ENCODE measurements at regions not wholly inside any gene's neighbourhood (a gene's known extent, or its start where the extent isn't known, plus 50 kb on each side); places are given as distances from the start of the nearest gene placed in this dataset.

DNA sequence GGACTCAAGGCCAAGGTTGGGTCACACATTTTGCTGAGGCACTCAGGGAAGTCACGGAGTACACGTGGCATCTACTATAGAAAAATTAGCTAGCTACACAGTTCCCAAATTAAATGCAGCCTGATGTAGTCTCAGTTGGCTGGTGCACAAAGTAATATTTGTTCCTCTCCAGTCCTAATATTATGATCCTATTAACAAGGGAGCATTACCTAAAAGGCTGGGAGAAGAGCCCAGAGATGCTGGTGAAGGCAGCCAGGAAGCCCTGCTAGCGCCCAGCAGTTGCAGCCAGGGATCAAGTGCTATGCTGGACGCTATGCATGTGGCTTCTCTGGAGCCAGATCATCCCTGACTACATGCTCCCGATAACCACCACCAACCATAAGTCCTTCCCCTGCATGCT, 88.0 kb upstream of the GSC start:
- H3K4me3 Mint-ChIP-seq, result no peak overlapping the region
- Histone ChIP-seq H3K9me3 (ENCODE audit: control insufficient read depth in 1 of 2, insufficient read depth in 1 of 2, low read length in 2 of 2) (peaks cover 6 to 13% of the 10 kb centered on the region in 2 experiments), H3K27me3 (ENCODE audit: control insufficient read depth in 1 of 2, insufficient read depth in 2 of 2, low read length in 2 of 2) (no peaks in the 10 kb centered on the region), H3K4me1 (ENCODE audit: insufficient read depth, low read length) (no peaks in the 10 kb centered on the region), H3K27ac (ENCODE audit: low read depth in 1 of 2, low read length in 2 of 2) (no peak overlapping the region), H3K4me3 (ENCODE audit: low read length) (no peak overlapping the region), H3K36me3 (ENCODE audit: insufficient read depth, low read length) (no peaks in the 10 kb centered on the region)
- ChIA-PET CTCF (no interaction called here), POLR2A (no interaction called here)
- peaks cover 46% of the 10 kb centered on the region for H3K27me3 Mint-ChIP-seq
- ATAC-seq (ENCODE audit: poor library complexity) (no peak), DNase-seq (no peak)
- H3K27ac Mint-ChIP-seq, result no peak overlapping the region
- H3K9me3 Mint-ChIP-seq, result no peaks in the 10 kb centered on the region
- TF ChIP-seq, protein P1, sequence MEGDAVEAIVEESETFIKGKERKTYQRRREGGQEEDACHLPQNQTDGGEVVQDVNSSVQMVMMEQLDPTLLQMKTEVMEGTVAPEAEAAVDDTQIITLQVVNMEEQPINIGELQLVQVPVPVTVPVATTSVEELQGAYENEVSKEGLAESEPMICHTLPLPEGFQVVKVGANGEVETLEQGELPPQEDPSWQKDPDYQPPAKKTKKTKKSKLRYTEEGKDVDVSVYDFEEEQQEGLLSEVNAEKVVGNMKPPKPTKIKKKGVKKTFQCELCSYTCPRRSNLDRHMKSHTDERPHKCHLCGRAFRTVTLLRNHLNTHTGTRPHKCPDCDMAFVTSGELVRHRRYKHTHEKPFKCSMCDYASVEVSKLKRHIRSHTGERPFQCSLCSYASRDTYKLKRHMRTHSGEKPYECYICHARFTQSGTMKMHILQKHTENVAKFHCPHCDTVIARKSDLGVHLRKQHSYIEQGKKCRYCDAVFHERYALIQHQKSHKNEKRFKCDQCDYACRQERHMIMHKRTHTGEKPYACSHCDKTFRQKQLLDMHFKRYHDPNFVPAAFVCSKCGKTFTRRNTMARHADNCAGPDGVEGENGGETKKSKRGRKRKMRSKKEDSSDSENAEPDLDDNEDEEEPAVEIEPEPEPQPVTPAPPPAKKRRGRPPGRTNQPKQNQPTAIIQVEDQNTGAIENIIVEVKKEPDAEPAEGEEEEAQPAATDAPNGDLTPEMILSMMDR (IDR thresholded peaks at IDR 0.05), result no peak
- H3K36me3 Mint-ChIP-seq (ENCODE audit: low read depth), result no peaks in the 10 kb centered on the region
- H3K4me1 Mint-ChIP-seq (ENCODE audit: low read depth), result no peaks in the 10 kb centered on the region
- intact Hi-C loops (cut with DNase I, micrococcal nuclease), result no loop called here

DNA sequence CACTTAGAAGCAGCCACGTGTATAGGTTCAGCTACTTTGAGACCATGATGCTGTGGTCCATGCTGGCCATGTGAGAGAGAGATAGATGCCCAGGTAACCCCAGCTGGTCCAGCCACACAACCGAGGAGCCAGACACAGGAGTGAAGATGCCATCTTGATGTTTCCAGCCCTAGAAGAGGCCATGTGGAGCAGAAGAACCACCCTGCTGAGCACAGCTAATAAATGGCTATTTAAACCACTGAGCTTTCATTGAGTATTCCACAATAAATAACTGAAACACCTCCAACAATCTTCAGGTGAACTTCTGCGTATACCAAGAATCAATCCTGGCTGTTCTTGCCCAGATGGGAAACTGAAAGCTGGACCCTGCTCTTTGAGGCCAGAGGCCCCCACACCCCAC, 84.0 kb upstream of the GSC start:
- ATAC-seq (ENCODE audit: poor library complexity) (no peak), DNase-seq (no peak)
- intact Hi-C loops (cut with DNase I, micrococcal nuclease), result no loop called here
- ChIA-PET POLR2A (no interaction called here), CTCF (no interaction called here)
- Histone ChIP-seq H3K27me3 (ENCODE audit: control insufficient read depth in 1 of 2, insufficient read depth in 2 of 2, low read length in 2 of 2) (no peaks in the 10 kb centered on the region), H3K9me3 (ENCODE audit: control insufficient read depth in 1 of 2, insufficient read depth in 1 of 2, low read length in 2 of 2) (peaks cover 6 to 13% of the 10 kb centered on the region in 2 experiments), H3K36me3 (ENCODE audit: insufficient read depth, low read length) (no peaks in the 10 kb centered on the region), H3K27ac (ENCODE audit: low read depth in 1 of 2, low read length in 2 of 2) (no peak overlapping the region), H3K4me3 (ENCODE audit: low read length) (no peak overlapping the region), H3K4me1 (ENCODE audit: insufficient read depth, low read length) (no peaks in the 10 kb centered on the region)
- H3K4me1 Mint-ChIP-seq (ENCODE audit: low read depth), result no peaks in the 10 kb centered on the region
- H3K9me3 Mint-ChIP-seq, result no peaks in the 10 kb centered on the region
- H3K27me3 Mint-ChIP-seq, result peaks cover 21% of the 10 kb centered on the region
- H3K27ac Mint-ChIP-seq, result no peak overlapping the region
- no peak overlapping the region for H3K4me3 Mint-ChIP-seq
- TF ChIP-seq, protein P1 (IDR thresholded peaks at IDR 0.05), result no peak
- H3K36me3 Mint-ChIP-seq (ENCODE audit: low read depth), result no peaks in the 10 kb centered on the region

DNA sequence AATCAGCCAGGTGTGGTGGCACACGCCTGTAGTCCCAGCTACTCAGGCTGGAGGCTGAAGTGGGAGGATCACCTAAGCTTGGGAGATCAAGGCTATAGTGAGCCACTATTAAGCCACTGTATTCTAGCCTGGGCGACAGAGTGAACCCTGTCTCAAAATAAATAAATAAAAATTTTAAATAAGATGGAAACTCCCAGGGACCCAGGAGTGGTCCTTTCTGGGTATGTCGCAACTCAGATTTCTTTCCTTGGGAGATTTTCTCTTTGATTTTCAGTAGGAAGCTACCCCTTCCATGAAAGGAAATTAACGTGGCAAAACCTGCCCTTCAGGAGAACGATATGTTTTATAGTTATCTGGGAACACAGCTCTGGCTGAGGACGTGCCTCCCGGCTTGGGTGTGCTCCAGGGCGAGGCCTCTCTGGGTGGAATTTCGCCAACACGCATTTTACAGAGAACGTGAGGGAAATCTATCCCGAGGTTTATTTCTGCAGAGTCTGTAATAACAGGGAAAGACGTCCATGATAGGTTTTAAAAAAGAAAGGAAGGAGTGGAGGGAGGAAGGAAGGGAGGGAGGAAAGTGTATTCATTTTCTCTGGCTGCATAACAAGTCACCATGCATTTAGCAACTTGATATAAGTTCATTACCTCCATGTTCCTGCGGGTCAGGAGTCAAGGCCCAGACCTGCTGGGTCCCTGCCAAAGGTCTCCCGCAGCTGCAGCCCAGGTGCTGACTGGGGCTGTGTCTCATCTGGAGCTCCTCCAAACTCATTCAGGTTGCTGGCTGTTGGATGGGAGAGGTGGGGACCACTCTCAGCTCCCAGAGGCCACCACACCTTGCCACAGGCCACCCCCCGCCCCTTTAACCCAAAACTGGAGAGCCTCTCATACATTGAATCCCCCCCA, 80.6 kb upstream of the GSC start:
- Histone ChIP-seq H3K27ac (ENCODE audit: low read depth in 1 of 2, low read length in 2 of 2) (no peak overlapping the region), H3K27me3 (ENCODE audit: control insufficient read depth in 1 of 2, insufficient read depth in 2 of 2, low read length in 2 of 2) (no peaks in the 10 kb centered on the region), H3K4me3 (ENCODE audit: low read length) (no peak overlapping the region), H3K36me3 (ENCODE audit: insufficient read depth, low read length) (no peaks in the 10 kb centered on the region), H3K4me1 (ENCODE audit: insufficient read depth, low read length) (no peaks in the 10 kb centered on the region), H3K9me3 (ENCODE audit: control insufficient read depth in 1 of 2, insufficient read depth in 1 of 2, low read length in 2 of 2) (peaks cover 6 to 13% of the 10 kb centered on the region in 2 experiments)
- DNase-seq (no peak), ATAC-seq (ENCODE audit: poor library complexity) (no peak)
- POLR2A ChIA-PET, result no interaction called here
- intact Hi-C loops (cut with DNase I, micrococcal nuclease), result no loop called here
- no peak overlapping the region for H3K4me3 Mint-ChIP-seq
- TF ChIP-seq, protein P1 (IDR thresholded peaks at IDR 0.05), result no peak
- no peaks in the 10 kb centered on the region for H3K36me3 Mint-ChIP-seq (ENCODE audit: low read depth)
- no peak overlapping the region for H3K27ac Mint-ChIP-seq
- H3K4me1 Mint-ChIP-seq (ENCODE audit: low read depth), result no peaks in the 10 kb centered on the region
- CTCF ChIA-PET, result no interaction called here
- peaks cover 5% of the 10 kb centered on the region for H3K27me3 Mint-ChIP-seq
- H3K9me3 Mint-ChIP-seq, result no peaks in the 10 kb centered on the region
